PC-3 (cell line): ENCODE measurements at regions not wholly inside any gene's neighbourhood (a gene's known extent, or its start where the extent isn't known, plus 50 kb on each side); places are given as distances from the start of the nearest gene placed in this dataset.

Experiments used
- EZH2 ChIP-seq: fragments of 300-600 bp; sonication (generic); IDR thresholded peaks from one replicate; pipeline ENCODE4 v1.6.1; 2017; ENCODE audit warnings: antibody characterized with exemption, mild to moderate bottlenecking, low read length; ENCODE audit not compliant: unreplicated experiment
- EZH2phosphoT487 ChIP-seq: fragments of 300-600 bp; sonication (generic); IDR thresholded peaks from 2 replicates; pipeline ENCODE4 v1.6.1; 2018; ENCODE audit warnings: mild to moderate bottlenecking, antibody characterized with exemption, low read length, borderline replicate concordance
- TF ChIP-seq, protein P1 (sequence below): fragments of 300-600 bp; sonication (generic); conservative IDR thresholded peaks from 2 replicates; pipeline ENCODE4 v1.5.1; 2017; ENCODE audit warnings: antibody characterized with exemption, low read depth, mild to moderate bottlenecking, low read length

DNA sequence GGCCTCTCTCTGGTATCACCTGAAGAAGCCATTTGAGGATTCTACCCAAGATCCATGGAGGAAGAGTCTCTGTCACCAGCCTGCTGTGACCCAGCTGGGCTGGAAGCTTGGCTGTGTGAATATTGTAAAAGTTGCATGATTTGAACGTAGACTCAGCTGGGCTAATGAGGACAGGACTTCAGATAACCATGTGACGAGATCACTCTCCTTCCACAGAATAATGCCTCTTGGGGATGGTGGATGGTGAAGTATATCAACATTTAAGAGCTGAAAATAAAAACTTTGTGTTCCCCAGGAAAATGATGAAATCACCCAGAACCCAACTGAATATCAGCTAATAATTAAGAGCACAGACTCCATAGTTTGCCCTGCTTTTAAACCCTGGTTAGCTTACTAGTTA lies 427.9 kb downstream of the CD83 start:
- TF ChIP-seq, protein P1, sequence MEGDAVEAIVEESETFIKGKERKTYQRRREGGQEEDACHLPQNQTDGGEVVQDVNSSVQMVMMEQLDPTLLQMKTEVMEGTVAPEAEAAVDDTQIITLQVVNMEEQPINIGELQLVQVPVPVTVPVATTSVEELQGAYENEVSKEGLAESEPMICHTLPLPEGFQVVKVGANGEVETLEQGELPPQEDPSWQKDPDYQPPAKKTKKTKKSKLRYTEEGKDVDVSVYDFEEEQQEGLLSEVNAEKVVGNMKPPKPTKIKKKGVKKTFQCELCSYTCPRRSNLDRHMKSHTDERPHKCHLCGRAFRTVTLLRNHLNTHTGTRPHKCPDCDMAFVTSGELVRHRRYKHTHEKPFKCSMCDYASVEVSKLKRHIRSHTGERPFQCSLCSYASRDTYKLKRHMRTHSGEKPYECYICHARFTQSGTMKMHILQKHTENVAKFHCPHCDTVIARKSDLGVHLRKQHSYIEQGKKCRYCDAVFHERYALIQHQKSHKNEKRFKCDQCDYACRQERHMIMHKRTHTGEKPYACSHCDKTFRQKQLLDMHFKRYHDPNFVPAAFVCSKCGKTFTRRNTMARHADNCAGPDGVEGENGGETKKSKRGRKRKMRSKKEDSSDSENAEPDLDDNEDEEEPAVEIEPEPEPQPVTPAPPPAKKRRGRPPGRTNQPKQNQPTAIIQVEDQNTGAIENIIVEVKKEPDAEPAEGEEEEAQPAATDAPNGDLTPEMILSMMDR = no peak
- TF ChIP-seq EZH2phosphoT487 (no peak), EZH2 (no peak)
